GM18502 (cell line): ENCODE measurements at regions not wholly inside any gene's neighbourhood (a gene's known extent, or its start where the extent isn't known, plus 50 kb on each side); places are given as distances from the start of the nearest gene placed in this dataset.

Source experiments
- ATAC-seq: cut with Tn5 transposase; IDR thresholded peaks from one replicate; pipeline ENCODE4 v1.9.1; 2021; ENCODE audit warnings: mild to moderate bottlenecking; ENCODE audit not compliant: unreplicated experiment, poor library complexity

DNA sequence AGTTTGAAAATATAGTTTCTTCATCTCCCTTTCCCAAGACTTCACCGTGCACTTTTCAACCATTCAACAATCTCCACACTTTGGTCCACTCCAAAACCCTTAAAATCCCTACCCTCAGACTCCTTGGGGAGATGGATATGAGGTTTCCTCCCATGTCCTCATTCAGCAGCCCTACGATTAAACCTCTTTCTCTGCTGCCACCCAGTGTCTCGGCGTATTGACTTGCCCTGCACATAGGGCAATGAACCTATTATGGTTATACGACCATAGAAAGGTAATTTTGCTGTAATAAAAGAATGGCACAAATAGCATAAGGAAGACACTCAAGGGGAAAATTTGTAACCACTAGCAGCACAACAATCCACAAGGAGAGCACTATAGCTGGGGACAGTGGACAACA lies 803.5 kb downstream of the TLE1 start:
- no peak for ATAC-seq

DNA sequence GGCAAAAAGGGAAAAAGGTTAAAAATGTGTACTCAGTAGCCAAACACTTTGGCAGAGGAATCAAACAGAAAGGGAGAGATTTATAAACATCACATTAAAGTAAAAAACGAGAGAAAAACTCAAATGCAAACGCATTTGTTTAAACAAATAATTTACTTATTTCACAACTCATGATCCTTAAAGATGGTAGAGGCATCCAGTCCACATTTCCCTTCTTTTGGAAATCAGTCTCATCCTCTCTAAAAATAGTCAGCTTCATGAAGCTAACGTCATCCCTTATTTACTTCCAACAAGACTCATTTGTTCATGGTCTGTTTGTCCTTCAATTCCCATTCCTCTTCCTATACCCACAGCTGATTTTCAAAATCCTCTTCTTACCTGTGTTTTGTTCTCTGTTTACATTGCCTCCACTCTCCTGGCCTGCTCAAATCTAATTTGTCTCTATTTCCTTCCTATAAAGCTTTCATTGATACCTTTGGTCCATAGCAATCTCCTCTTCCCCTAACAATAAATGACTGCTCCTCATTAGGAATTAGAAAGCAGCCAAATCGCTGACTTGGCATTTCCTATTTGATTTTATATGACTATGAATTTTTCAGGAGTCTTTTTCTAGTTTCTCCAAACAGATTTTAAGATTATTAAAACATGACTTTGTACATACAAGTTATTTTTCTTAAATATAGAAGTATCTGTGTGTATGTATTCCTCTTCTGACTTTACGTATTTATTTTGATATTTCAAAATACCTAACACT lies 805.3 kb downstream of the TLE1 start:
- no peak for ATAC-seq

DNA sequence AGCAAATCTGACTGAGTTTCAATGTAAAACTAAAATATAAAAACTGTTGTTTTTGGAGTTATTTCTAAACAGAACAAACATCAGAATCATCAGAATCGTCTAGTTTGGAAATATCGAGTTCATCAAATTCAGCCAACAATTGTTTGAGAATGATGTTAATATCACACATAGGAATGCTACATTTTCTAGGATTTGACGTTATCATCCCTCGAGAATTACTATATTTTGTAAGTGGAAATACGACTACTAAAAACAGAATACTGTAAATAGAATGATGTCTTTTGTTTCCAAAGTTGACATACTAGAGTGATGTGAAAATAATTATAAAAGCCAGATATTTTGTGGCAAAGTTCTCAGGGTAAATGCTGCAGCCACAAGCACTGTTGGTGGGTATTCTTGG lies 805.9 kb downstream of the TLE1 start:
- no peak for ATAC-seq

DNA sequence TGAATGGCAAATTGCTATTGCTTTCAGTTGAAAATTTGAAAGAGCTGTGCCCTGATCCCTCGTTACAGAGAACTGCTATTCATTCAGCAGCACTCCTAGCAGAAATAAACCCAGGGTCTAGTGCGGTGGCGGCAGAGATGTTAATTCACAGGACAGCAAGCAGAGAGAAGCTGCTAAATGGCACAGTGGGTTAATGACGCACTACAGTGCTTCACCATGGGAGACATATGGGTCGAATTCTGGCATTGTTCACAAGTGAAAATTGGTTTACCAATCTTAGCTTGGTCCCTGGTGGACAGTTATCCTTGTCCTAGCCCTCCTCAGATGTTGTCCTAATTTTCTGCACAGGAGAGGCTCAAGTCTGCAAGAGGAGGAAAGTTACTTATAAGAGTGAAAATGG lies 807.4 kb downstream of the TLE1 start:
- no peak for ATAC-seq

GRCh38 chr9:80881320-80881719 lies 808.0 kb downstream of the TLE1 start:
- ATAC-seq: no peak

DNA sequence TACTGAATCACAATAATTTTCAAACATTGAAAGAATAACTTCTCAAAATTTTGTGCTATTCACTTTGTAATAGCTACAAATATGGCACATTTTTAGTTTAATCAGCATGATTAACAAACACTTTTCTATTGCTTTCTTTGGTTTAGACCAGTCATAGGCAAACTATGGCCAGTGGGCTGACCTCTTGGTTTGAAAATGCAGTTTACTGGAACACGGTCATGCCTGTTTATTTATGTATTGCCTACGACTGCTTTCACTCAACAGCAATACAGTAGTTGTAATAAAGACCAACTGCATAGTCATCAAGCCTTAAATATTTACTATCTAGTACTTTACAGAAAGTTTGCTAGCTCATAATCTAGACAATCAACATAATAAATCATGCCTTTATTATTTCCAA lies 810.8 kb downstream of the TLE1 start:
- no peak for ATAC-seq

DNA sequence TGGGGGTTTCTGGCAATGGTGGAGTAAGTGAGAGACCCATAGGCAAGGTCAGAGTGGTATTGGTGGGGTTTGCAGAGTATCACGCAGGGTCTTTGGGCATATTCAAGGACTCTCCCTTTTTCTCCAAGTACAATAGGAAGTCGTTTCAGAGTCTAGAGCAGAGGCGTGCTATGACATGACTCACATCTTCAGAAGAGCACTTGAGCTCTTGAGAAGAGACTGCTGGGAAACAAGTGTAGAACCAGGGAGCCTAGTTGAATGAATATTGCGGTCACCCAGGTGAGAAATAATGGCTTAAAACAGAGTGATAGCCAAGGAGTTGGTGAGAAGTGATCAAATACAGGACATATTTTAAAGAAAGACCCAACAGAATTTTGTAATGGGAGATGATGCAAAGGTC lies 813.4 kb downstream of the TLE1 start:
- ATAC-seq: no peak

- no peak for ATAC-seq
These were observed 815.1 kb downstream of the TLE1 start for GRCh38 chr9:80874276-80874675.

DNA sequence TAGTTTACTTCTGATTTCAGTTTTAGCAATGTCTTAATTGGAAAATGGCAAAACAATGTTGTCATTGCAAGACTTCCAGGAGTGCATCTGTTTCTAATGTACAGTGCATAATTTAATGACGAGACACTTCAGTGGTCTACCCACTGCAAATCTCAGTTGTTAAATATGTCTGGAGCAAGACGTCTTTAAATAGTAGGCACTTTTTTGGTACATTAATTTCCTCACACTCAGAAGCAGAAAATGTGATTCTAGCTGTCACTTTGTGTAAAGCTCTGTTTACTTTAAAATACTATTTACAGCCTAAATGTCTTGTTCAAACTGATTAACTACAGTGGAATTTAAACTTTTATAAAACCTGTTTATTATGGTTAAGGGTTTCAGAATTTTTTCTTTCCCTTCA lies 815.5 kb downstream of the TLE1 start:
- no peak for ATAC-seq

DNA sequence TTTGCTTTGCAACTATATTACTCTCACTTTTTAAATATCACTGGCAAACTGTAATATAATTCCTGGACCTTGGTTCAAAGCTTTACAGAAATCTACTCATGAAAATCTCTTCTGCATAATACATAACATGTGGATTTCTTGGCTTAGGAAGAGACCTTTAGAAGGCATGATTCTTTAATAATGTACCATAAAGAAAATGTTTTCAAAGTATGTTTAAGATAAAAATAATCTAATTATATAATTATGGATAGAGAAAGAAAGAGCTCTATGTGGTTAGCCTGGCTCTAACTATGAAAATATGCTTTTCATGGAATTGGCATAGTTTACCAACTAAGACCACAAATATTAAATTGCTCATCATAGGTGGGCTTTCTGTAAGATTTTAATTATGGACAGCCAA lies 817.8 kb downstream of the TLE1 start:
- no peak for ATAC-seq

DNA sequence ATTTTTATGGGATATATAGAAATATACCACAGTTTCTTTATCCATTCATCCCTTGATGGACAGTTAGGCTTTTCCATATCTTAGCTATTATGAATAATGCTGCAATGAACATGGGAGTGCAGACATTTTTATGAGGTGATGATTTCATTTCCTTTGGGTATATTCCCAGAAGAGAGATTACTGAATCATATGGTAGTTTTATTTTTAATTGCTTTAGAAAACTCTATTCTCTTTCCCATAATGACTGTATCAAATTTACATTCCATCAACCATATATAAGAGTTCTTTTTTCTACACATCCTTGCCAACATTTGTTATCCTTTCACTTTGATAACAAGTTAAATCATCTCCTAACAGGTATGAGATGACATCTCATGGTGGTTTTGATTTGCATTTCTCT lies 821.6 kb downstream of the TLE1 start:
- no peak for ATAC-seq

DNA sequence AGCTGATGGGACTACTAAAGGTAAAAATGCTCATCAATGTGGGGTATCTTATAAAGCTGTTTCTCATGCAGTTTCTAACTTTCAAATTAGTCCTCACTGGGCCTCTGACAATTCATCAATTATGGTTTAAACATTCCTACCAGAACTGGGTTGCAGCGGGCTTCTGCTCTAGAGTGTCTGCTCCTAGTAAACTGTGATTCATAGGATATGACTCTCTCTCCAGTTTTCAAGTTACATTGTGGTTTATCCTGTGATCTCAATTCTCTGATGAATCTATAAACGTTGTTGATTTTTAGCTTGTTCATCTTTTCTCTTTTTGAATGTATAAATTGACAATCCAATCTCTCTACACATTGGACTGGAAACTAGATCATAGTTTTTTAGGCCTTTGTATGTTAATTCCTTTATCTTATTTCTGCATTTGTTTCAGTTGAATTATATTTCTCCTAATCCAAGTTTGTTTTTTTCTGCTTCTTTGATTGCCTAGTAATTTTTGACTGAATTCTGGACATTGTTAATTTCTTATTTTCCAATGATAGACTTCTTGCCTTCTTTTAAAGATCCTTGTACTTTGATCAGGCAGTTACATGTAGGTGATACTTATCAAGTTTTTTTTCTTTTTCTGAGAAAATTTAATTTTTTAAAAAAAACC lies 822.6 kb downstream of the TLE1 start:
- no peak for ATAC-seq

DNA sequence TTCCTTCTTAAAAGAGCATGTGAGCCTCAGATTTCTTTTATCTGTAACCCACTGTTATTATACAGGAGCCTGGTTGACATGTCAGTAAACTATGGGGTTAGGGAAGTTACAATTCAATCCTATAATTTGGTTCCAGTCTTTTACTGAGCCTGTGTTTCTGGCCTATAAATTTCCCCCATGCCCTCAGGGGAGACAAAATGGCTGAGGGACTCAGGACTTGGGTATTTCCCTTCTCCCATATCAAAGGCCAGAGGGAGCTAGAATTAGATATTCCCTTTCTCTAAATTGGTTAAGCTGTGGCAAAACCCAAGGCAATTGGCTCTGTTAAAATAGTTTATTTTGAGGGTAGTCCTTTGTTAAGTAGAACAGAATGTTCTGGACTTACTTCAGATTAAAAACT lies 823.2 kb downstream of the TLE1 start:
- ATAC-seq: no peak

DNA sequence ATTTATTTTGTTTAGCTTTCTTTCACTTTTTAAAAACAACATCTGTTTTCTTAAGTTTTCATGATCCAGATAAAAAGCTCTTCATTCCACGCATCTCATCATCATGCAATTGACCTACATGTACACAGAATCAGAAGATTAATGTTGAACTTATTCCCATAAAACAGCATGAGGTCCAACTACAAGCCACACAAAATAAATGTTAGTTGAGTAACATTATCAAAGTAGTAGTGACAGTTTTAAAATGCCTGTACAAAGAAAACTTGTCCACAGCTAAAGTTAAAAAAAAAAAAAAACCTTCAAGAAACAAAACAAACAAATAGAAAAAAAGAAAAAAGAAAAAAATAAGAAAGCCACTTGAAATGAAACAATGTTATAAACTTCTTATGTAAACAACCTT lies 846.3 kb downstream of the TLE1 start:
- no peak for ATAC-seq

GRCh38 chr9:80842389-80842788 lies 847.0 kb downstream of the TLE1 start:
- ATAC-seq: no peak

- no peak for ATAC-seq
These were observed 847.5 kb downstream of the TLE1 start for GRCh38 chr9:80841888-80842287.

DNA sequence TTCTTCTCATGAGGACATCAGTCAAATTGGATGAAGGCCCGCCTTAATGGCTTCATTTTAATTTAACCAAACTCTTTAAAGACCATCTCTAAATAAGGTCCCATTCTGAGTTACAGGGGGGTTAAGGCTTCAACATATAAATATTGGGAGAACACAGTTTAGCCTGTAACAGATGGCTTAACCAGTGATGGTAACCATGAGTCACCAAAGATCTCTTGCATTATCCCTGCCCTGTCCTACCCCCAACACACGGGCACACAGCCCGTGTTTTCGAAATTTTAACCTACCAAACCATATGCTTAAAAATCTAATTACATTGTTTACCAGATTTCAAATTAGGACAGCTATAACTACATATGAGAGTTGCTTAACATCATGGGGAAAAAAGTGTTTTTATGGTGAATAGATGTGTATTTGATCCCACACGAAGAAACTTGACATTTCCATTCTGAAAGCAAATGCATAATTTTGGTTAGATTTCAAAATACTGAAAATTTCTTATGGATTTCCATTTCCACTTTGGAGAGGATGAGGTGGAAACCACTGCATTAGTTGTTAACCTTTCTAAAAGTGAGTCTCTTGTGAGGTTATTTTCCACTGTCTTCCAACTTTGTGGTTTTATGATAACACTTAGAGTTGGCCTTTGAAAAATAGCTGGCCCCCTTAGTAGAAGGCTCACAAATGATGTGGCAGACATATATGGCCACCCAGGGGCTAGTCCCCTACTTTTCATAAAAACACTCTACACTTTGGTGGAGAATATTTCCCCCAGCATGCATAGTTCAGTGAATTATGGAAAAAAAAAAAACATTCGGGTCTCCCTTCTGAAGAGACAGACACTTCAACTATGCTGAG lies 849.3 kb downstream of the TLE1 start:
- no peak for ATAC-seq

DNA sequence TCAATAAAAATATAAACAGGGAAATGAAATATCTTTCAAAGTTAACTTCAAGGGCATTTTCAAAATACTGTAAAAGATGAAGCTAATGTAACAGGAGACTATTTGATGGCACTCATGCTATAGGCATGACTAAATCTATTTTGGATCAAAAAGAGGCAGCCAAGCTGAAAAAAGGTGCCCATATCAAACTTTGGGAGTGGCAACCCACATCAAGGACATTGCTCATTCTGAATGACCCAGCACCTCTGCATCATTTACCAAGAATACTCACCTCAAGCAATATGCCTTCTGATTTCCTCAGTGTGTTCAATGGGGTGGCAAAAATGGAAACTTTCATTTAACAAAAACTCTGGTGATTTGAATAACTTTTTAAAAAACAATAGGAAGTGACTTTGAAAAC lies 853.3 kb downstream of the TLE1 start:
- ATAC-seq: no peak

DNA sequence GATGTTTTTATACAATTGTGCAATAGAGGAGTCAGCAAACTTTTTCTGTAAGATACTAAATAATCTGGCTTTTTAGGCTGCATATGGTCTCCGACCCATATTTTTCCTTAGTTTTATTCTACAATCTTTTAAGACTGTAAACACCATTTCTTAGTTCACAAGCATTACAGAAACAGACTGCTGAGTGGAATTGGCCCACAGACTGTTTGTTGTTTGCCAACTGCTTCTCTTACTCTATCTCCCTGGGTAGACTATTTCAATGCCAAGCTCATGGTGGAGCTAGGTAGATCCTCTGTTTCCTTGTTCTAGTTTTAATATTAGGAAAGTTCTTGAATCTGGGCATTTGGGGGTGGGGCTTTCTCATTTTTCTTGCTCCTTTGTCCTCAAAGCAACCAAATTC lies 857.6 kb downstream of the TLE1 start:
- no peak for ATAC-seq

DNA sequence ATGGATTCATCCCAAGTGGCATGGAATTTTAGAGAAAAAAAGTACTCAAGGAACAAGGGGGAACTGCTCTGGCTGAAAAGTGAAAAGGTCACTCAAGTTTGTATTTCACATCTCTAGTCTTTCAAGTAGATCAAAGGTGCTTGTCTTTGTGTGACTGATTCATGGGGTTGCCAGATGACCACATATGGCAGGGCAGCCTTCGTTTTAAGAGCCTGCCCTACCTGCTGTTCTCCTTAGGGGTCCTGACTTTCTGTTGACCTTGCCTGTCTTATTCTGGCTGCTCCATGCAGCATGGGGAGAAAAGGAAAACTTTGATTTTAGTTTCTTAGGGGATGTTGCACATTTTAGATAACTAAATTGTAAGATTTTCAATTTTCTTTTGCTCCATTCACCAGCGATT lies 877.7 kb downstream of the TLE1 start:
- no peak for ATAC-seq

DNA sequence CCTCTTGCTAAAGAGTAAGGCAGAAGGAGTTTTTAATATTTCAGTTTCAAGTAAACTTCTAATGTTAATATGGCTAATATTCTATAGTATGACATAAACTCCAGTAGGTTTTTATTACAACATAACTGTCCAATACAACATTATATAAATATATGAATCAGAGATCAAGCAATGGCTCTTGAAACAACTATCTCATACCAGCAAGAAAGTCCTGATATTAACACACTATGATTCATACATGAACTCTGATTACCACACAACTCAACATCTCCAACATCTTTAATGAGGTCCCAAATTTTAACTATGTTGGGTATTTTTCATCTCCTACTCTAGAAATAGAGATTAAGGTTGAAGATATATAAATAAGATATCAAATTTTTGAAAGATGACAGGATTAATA lies 878.3 kb downstream of the TLE1 start:
- ATAC-seq: no peak
